Transverse colon (tissue), 3 donors: ENCODE measurements at regions not wholly inside any gene's neighbourhood (a gene's known extent, or its start where the extent isn't known, plus 50 kb on each side); places are given as distances from the start of the nearest gene placed in this dataset.

Experiments
- POLR2A ChIP-seq: fragments of 450-650 bp; IDR thresholded peaks from one replicate; pipeline ENCODE4 v1.6.1; 2016; ENCODE audit warnings: antibody characterized with exemption, mild to moderate bottlenecking, moderate library complexity
- TF ChIP-seq, protein P1 (sequence below), 5 experiments: fragments of 200-600 bp in 3 of 5; fragments of 450-650 bp in 2 of 5; sonication (generic) in 3 of 5; IDR thresholded peaks; 1 replicate in 2 of 5; 2 replicates in 3 of 5; pipeline ENCODE4 v1.5.1; 2016 to 2017; ENCODE audit warnings: antibody characterized with exemption in 5 of 5, inconsistent platforms in 3 of 5, mild to moderate bottlenecking in 2 of 5, moderate library complexity in 1 of 5

DNA sequence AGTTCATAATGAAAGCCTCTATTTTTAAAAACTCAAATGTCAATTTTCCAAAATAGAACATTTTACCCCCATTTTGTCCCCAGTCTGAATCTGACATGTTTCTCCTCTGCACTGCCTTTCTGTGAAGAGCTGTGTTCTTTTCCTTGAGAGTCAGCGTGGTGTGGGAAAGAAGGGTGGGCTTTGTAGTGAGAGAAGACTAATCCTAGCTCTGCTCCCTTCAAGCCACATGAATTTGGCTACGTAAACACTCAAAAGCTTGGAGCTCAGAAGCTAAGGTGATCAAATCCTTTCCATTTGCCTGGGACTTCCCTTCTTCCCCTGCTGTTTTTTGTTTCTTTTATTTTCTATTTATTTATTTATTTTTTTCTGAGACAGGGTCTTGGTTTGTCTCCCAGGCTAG lies 598.5 kb downstream of the TLR4 start:
- TF ChIP-seq, protein P1, sequence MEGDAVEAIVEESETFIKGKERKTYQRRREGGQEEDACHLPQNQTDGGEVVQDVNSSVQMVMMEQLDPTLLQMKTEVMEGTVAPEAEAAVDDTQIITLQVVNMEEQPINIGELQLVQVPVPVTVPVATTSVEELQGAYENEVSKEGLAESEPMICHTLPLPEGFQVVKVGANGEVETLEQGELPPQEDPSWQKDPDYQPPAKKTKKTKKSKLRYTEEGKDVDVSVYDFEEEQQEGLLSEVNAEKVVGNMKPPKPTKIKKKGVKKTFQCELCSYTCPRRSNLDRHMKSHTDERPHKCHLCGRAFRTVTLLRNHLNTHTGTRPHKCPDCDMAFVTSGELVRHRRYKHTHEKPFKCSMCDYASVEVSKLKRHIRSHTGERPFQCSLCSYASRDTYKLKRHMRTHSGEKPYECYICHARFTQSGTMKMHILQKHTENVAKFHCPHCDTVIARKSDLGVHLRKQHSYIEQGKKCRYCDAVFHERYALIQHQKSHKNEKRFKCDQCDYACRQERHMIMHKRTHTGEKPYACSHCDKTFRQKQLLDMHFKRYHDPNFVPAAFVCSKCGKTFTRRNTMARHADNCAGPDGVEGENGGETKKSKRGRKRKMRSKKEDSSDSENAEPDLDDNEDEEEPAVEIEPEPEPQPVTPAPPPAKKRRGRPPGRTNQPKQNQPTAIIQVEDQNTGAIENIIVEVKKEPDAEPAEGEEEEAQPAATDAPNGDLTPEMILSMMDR (IDR thresholded peaks at IDR 0.05): no peak
- no peak for TF ChIP-seq POLR2A
